Fibroblast of the aortic adventitia (primary cell): ENCODE measurements at regions not wholly inside any gene's neighbourhood (a gene's known extent, or its start where the extent isn't known, plus 50 kb on each side); places are given as distances from the start of the nearest gene placed in this dataset.
"Not testable (repeated sequence)": the region's sequence is repeated elsewhere in the genome, so short reads cannot be mapped to it uniquely, and the experiment has no call there.

Experiments used
- DNase-seq: peaks from one replicate; pipeline ENCODE4 v3.0.0-alpha.2; 2010; ENCODE audit warnings: low read depth
- H3K4me3 ChIP-seq: 2 replicates; pipeline ENCODE4 v1.5.1; 2011; ENCODE audit warnings: low read depth, mild to moderate bottlenecking, control low read depth, low read length, moderate library complexity
- CTCF ChIP-seq: IDR thresholded peaks from 2 replicates; pipeline ENCODE4 v1.5.1; 2011; ENCODE audit warnings: mild to moderate bottlenecking, low read length, control low read depth, inconsistent platforms; ENCODE audit not compliant: insufficient read depth

GRCh38 chr9:1535599-1535998 lies 479.5 kb upstream of the SMARCA2 start:
- H3K4me3 ChIP-seq: no peak overlapping the region
- DNase-seq: no peak
- no peak for TF ChIP-seq CTCF

- DNase-seq: no peak
- no peak for TF ChIP-seq CTCF
- H3K4me3 ChIP-seq: no peak overlapping the region
Observed at GRCh38 chr9:1536522-1537170, 478.5 kb upstream of the SMARCA2 start.

- H3K4me3 ChIP-seq: no peak overlapping the region
- DNase-seq: no peak
- no peak for TF ChIP-seq CTCF
Observed at GRCh38 chr9:1538301-1538700, 476.8 kb upstream of the SMARCA2 start.

- no peak overlapping the region for H3K4me3 ChIP-seq
- no peak for TF ChIP-seq CTCF
- DNase-seq: no peak
Observed at GRCh38 chr9:1539216-1539615, 475.9 kb upstream of the SMARCA2 start.

- TF ChIP-seq CTCF: no peak
- DNase-seq: no peak
- no peak overlapping the region for H3K4me3 ChIP-seq
Observed at GRCh38 chr9:1550636-1551035, 464.5 kb upstream of the SMARCA2 start.

GRCh38 chr9:1554081-1555035 lies 460.8 kb upstream of the SMARCA2 start:
- no peak for DNase-seq
- TF ChIP-seq CTCF: no peak
- no peak overlapping the region for H3K4me3 ChIP-seq

- H3K4me3 ChIP-seq, DNase-seq: not testable (repeated sequence)
Observed at GRCh38 chr9:1558666-1559065, 456.5 kb upstream of the SMARCA2 start.
